H1 (cell line): ENCODE measurements at regions not wholly inside any gene's neighbourhood (a gene's known extent, or its start where the extent isn't known, plus 50 kb on each side); places are given as distances from the start of the nearest gene placed in this dataset.

Experiments used
- CHD1 ChIP-seq: IDR thresholded peaks from 2 replicates; pipeline ENCODE4 v1.6.1; 2012; ENCODE audit warnings: low read depth, low read length, improper control_type of control experiment
- CTCF ChIP-seq, 3 experiments: IDR thresholded peaks; 1 replicate in 2 of 3; 2 replicates in 1 of 3; pipeline versions ENCODE4 v1.5.1 to v1.6.1; 2011; ENCODE audit warnings: low read length in 3 of 3, mild to moderate bottlenecking in 3 of 3, inconsistent platforms in 2 of 3, low read depth in 1 of 3, moderate library complexity in 1 of 3; ENCODE audit not compliant: insufficient read depth in 1 of 3; ENCODE audit errors: control extremely low read depth in 1 of 3
- EP300 ChIP-seq, 2 experiments: IDR thresholded peaks; 1 replicate in 1 of 2; 2 replicates in 1 of 2; pipeline ENCODE4 v1.6.1; 2011 to 2012; ENCODE audit warnings: low read depth in 2 of 2, low read length in 2 of 2, mild to moderate bottlenecking in 2 of 2, borderline replicate concordance in 1 of 2, inconsistent platforms in 1 of 2, moderate library complexity in 1 of 2
- HDAC2 ChIP-seq, 2 experiments: fragments of 300-600 bp in 1 of 2; sonication (generic) in 1 of 2; IDR thresholded peaks; 2 replicates each; pipeline ENCODE4 v1.6.1; 2011 to 2012; ENCODE audit warnings: low read depth in 2 of 2, low read length in 2 of 2, mild to moderate bottlenecking in 2 of 2, moderate library complexity in 2 of 2, borderline replicate concordance in 1 of 2, inconsistent platforms in 1 of 2
- JUND ChIP-seq: IDR thresholded peaks from 2 replicates; pipeline ENCODE4 v1.6.1; 2011; ENCODE audit warnings: mild to moderate bottlenecking, improper control_type of control experiment, low read length
- SP1 ChIP-seq: IDR thresholded peaks from 2 replicates; pipeline ENCODE4 v1.6.1; 2011; ENCODE audit warnings: low read depth, low read length
- SP2 ChIP-seq: IDR thresholded peaks from 2 replicates; pipeline ENCODE4 v1.6.1; 2012; ENCODE audit warnings: mild to moderate bottlenecking, low read length, inconsistent platforms
- TCF12 ChIP-seq: IDR thresholded peaks from 2 replicates; pipeline ENCODE4 v1.6.1; 2011; ENCODE audit warnings: low read depth, mild to moderate bottlenecking, low read length

DNA sequence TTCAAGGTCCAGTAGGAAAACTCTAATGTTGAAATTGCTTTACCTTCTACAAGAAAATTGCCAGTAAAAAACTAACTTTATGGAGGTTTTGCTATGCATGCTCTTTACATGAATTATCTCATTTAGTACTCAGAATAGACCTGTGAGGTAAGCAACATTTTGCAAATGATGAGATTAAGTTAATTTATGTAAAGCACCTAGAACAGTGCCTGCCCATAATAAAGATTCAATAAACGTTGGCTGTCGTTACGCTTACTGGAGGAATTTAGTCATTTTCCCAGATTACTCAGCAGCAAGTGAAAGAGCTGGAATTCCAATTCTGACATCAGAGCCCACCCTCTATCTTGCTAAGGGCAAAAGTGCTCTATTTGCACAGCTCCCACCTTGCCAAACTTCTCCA is 69.4 kb upstream of the ARID1B start:
- TF ChIP-seq CTCF (IDR thresholded peaks at IDR 0.05; ENCODE audit: control extremely low read depth in 1 of 3, insufficient read depth in 1 of 3, low read depth in 1 of 3, low read length in 3 of 3) = no peak
- no peak for TF ChIP-seq TCF12
- TF ChIP-seq CHD1 = no peak
- no peak for TF ChIP-seq JUND
- TF ChIP-seq SP1 = no peak
- TF ChIP-seq HDAC2 (IDR thresholded peaks at IDR 0.05; ENCODE audit: borderline replicate concordance in 1 of 2, low read depth in 2 of 2, low read length in 2 of 2) = no peak
- no peak for TF ChIP-seq EP300 (IDR thresholded peaks at IDR 0.05; ENCODE audit: borderline replicate concordance in 1 of 2, low read depth in 2 of 2, low read length in 2 of 2)
- no peak for TF ChIP-seq SP2
